DMS153 treated with DMSO at 0.1 percent for 48 hours (cell line): ENCODE measurements at regions not wholly inside any gene's neighbourhood (a gene's known extent, or its start where the extent isn't known, plus 50 kb on each side); places are given as distances from the start of the nearest gene placed in this dataset.
"Not testable (repeated sequence)": the region's sequence is repeated elsewhere in the genome, so short reads cannot be mapped to it uniquely, and the experiment has no call there.

Experiments used
- DNase-seq: peaks from one replicate; lab custom pipeline; 2025; ENCODE audit not compliant: unreplicated experiment; lab: John Stamatoyannopoulos, UW

- DNase-seq = no peak
These were observed 98.3 kb downstream of the BMP4 start for GRCh38 chr14:53858345-53858684.

DNA sequence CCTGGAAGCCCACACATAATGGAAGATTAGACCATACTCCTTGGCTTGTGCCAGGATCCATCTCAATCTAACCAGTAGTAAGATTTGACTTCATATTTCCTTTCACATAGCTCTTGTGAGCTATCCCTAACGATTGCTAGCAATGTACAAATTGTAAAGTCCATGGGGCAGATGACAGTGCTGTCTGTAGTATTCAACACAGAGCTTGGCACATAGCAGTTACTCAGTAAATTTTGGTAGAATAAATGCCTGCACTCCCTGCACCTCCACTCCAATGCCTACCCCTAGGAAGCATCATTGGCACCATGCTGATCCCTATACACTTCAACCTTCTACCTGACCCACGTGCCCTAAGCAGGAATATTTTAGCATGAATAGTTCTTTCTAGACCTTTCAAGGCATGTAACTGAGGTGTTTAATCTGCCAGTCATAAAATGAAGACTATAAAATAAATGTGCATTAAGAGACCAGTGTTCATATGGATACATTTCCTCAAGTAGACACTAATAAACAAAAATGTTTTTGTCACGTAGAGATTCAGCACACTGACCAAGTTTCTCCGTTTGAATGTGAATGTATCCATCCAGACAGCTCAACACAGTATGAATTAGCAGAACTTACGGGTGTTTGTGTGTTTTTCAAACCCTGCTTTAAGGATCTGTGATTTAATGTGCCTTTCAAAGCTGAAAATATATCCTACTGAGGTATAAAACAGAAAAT, 98.8 kb downstream of the BMP4 start:
- no peak for DNase-seq

- no peak for DNase-seq
These were observed 101.1 kb downstream of the BMP4 start for GRCh38 chr14:53855574-53855973.

- DNase-seq = no peak
These were observed 101.5 kb downstream of the BMP4 start for GRCh38 chr14:53855127-53855526.

- DNase-seq = no peak
These were observed 105.1 kb downstream of the BMP4 start for GRCh38 chr14:53851394-53852090.

DNA sequence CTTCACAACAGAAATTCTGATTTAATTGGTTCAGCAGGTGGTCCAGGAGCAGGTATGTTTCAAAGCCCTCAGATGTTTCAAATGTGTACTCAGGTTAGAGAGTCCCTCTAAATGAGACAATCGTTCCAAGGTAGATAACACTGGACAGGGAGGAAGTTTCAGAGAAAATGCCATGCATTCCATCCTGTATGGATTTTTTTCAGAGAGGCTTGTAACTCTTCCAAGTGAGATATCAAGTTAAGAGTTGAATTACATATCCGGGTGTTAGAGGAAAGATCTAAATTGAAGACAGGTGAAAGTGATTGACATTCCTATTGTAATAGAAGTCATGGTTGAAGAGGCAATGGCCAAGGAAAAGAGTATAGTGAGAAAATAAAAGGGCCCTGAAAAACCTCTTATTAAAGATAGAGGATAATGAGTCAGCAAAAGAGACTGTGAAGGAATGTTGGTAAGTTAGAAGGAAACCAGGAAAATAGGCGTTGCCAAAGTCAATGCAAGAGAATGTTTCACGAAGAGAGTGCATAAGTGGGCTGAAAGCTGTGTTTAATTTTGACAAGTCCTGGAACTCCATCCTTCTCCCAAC, 105.8 kb downstream of the BMP4 start:
- no peak for DNase-seq

GRCh38 chr14:53849549-53849948, 107.1 kb downstream of the BMP4 start:
- DNase-seq = no peak

GRCh38 chr14:53848854-53849253, 107.8 kb downstream of the BMP4 start:
- no peak for DNase-seq

DNA sequence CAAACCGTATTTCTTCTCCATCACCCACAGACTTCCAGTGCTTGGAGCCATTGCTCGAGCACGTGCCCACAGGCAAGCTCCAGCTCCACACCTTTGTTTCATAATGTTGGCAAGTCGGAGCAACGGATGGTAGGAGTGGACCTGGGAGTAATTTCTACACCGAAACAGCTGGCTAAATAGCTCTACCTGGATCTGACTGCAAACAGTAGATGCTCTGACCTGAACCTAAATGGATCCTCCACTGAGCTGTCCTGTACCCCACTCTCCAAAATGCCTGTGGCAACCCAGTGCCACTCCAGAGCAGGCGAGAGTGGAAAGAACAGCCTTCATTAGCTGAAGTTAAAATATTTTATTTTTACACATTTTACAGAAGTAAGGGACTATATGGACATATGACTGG, 108.7 kb downstream of the BMP4 start:
- no peak for DNase-seq

GRCh38 chr14:53847057-53847456, 109.6 kb downstream of the BMP4 start:
- no peak for DNase-seq

- DNase-seq = no peak
These were observed 110.6 kb downstream of the BMP4 start for GRCh38 chr14:53845813-53846693.

DNA sequence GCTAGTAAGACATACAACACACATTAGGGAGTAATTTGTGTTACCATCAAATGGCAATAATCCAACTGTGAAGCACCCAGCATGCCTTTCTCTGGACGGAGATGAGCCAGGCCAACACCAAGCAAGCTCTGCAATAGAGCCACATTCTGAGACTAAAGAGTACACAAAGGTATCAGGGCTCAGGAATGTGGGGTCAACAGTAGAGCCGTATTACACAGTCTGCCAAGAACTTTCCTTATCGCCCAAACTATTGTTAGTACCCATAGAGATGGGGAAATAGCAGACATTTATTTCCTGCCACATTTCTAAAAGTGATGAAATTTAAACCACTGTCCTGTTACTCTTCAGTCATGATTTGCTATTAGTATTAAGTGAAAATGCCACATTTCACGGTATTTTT, 113.7 kb downstream of the BMP4 start:
- no peak for DNase-seq

DNA sequence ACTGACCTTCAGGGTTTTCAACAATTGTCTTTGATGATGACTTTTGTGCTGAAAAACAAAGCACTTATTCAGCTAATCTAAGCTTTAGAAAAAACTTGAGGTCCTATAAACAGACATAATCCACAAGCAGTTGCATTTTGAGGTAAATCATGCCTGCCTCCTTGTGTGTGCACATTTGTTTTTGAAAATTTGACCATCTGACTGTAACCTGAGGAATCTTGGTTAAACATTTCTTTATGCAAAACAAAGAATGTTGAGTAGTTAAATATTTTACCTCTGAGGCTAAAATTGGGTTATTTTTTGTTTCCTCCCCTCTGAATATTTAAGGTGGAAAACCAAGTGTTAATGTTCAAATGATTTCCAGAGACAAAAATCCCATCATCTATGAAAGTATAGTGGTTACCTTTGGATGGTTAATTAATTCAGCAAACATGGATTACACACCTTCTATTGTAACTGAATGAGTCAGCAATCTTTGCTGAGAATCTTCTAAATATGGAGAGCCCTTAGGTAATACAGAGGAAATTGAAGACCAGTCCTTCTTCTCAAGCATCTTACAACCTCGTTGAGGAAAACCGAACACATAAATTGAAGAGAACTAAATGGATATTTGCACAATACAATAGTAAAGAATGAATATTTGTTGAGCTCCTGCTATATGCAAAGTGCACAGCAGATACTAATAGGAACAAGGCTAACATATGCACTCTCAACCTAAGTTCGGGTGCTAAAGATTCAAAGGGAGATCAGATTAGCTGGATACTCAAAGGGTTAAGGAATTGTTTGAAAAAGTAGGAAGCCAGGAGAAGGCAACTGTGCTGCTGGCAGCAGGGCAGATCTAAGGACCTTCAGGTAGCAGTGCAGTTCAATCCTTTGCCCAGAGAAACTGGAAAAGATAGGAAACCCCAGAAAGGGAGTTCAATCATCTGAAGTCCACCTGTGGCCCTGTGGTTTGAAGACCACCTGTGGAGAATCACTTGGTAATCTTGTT, 115.2 kb downstream of the BMP4 start:
- DNase-seq = no peak

DNA sequence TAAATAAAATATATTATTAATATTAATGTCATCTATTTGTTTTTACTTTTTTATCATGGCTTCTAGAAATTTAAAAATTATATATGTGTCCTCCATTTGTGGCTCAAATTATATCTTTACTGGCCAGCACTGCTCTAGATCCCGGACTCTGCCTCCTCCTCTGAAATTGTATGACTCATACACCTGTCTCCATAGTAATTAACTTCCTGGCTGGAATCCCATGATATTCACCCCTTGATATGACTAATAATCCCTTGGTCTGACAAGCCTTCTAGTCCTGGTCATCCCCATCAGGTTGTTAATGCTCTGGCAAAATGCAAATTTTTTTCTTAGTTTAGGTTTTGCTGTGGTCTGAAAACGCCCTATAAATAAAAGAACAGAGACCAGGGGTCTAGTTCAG, 116.2 kb downstream of the BMP4 start:
- DNase-seq = no peak

DNA sequence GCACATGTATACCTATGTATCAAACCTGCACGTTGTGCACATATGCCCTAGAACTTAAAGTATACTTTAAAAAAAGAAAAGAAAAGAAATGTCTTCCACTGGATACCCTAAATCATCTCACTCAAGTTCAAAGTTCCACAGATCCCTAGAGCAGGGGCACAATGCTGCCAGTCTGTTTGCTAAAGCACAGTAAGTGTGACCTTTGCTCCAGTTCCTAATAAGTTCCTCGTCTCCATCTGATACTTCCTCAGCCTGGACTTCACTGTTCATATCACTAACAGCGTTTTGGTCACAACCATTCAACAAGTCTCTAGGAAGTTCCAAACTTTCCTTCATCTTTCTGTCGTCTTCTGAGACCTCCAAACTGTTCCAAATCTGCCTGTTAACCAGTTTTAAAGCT, 118.3 kb downstream of the BMP4 start:
- no peak for DNase-seq

GRCh38 chr14:53837656-53838055, 119.0 kb downstream of the BMP4 start:
- DNase-seq = not testable (repeated sequence)

- no peak for DNase-seq
These were observed 120.1 kb downstream of the BMP4 start for GRCh38 chr14:53836551-53836950.

DNA sequence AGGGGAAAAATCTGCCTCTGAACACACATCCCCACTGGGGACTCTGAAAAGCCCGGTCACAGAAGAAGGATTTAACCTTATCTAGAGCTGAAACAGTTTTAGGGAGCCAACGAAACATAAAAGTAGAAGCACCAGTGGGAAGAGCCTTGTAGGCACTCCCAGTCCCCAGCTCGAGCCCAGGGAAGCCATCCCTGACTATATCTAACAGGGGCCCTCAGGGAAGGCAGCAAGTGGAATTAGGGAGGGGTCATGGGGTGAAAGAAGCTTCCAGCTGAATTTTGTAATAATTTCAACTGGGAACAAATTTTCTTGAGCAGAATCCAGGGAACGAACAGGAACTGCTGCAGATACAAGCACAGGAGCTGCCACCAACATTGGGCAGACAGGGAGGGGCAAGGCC, 127.8 kb downstream of the BMP4 start:
- DNase-seq = no peak

GRCh38 chr14:53824061-53824460, 132.6 kb downstream of the BMP4 start:
- no peak for DNase-seq

DNA sequence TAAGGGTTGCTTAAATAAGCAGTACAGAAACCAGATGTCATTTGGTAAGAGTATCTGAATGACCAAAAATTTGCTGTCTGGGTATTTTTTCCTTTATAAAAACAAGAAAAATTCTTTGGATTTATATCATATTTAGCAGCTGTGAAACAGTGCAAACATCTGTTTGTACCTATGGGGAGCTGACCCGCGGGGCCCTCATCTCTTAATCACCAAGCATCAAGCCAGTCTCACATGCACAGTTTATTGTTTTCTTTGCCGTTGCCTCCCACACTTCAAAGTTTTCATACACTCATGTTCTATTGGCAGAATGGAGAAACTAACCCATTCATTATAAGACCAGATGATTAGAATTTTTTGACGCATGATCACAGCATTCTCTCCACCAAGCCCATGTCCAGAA, 142.2 kb downstream of the BMP4 start:
- no peak for DNase-seq
